MM.1S (cell line): ENCODE measurements at regions not wholly inside any gene's neighbourhood (a gene's known extent, or its start where the extent isn't known, plus 50 kb on each side); places are given as distances from the start of the nearest gene placed in this dataset.

Experiments used
- DNase-seq: peaks from one replicate; pipeline ENCODE4 v3.0.0-alpha.2; 2015
- H2AFZ ChIP-seq: fragments of 300-600 bp; sonication (generic); 2 replicates; pipeline ENCODE4 v1.6.0; 2016; ENCODE audit warnings: antibody characterized with exemption, low read length
- H3F3A ChIP-seq: fragments of 300-600 bp; sonication (generic); 2 replicates; pipeline ENCODE4 v1.6.1; 2016; ENCODE audit warnings: mild to moderate bottlenecking, antibody characterized with exemption, low read length, moderate library complexity, mixed read lengths; ENCODE audit not compliant: insufficient read depth
- H3K27ac ChIP-seq: fragments of 300-600 bp; sonication (generic); 2 replicates; pipeline ENCODE4 v1.5.1; 2016; ENCODE audit warnings: mild to moderate bottlenecking, low read length
- H3K27me3 ChIP-seq: fragments of 300-600 bp; sonication (generic); replicated peaks from 2 replicates; pipeline ENCODE4 v1.6.0; 2016; ENCODE audit warnings: low read length; ENCODE audit not compliant: insufficient read depth
- H3K36me3 ChIP-seq: fragments of 300-600 bp; sonication (generic); replicated peaks from 2 replicates; pipeline ENCODE4 v1.6.1; 2016; ENCODE audit warnings: mild to moderate bottlenecking, low read length, mixed read lengths; ENCODE audit not compliant: insufficient read depth
- H3K4me1 ChIP-seq: fragments of 300-600 bp; sonication (generic); 2 replicates; pipeline ENCODE4 v1.6.1; 2016; ENCODE audit warnings: low read length, mixed read lengths
- H3K4me2 ChIP-seq: fragments of 300-600 bp; sonication (generic); 2 replicates; pipeline ENCODE4 v1.6.0; 2016; ENCODE audit warnings: low read depth, low read length
- H3K4me3 ChIP-seq: fragments of 300-600 bp; sonication (generic); 2 replicates; pipeline ENCODE4 v1.5.1; 2016; ENCODE audit warnings: low read length, mixed read lengths
- H3K79me2 ChIP-seq: fragments of 300-600 bp; sonication (generic); 2 replicates; pipeline ENCODE4 v1.6.1; 2016; ENCODE audit warnings: mixed run types, low read length, mixed read lengths
- H3K9ac ChIP-seq: fragments of 300-600 bp; sonication (generic); 2 replicates; pipeline ENCODE4 v1.6.1; 2016; ENCODE audit warnings: low read length, mixed read lengths
- H3K9me2 ChIP-seq: fragments of 300-600 bp; sonication (generic); replicated peaks from 2 replicates; pipeline ENCODE4 v1.6.1; 2016; ENCODE audit warnings: mild to moderate bottlenecking, low read length, mixed read lengths; ENCODE audit not compliant: insufficient read depth
- H3K9me3 ChIP-seq: fragments of 300-600 bp; sonication (generic); replicated peaks from 2 replicates; pipeline ENCODE4 v1.6.1; 2016; ENCODE audit warnings: mild to moderate bottlenecking, low read length, mixed read lengths; ENCODE audit not compliant: insufficient read depth
- H4K20me1 ChIP-seq: fragments of 300-600 bp; sonication (generic); 2 replicates; pipeline ENCODE4 v1.6.1; 2016; ENCODE audit warnings: mild to moderate bottlenecking, low read length, moderate library complexity, mixed read lengths; ENCODE audit not compliant: insufficient read depth
- EZH2 ChIP-seq: fragments of 300-600 bp; sonication (generic); optimal IDR thresholded peaks from 2 replicates; pipeline ENCODE3; 2017; ENCODE audit warnings: low read depth, mild to moderate bottlenecking, antibody characterized with exemption, low read length, mixed read lengths
- EZH2phosphoT487 ChIP-seq: fragments of 300-600 bp; sonication (generic); IDR thresholded peaks from 2 replicates; pipeline ENCODE4 v1.6.1; 2018; ENCODE audit warnings: antibody characterized with exemption, low read length
- TF ChIP-seq, protein P1 (sequence below): fragments of 300-600 bp; sonication (generic); IDR thresholded peaks from 2 replicates; pipeline ENCODE4 v1.5.1; 2016; ENCODE audit warnings: antibody characterized with exemption, low read length, mixed read lengths

DNA sequence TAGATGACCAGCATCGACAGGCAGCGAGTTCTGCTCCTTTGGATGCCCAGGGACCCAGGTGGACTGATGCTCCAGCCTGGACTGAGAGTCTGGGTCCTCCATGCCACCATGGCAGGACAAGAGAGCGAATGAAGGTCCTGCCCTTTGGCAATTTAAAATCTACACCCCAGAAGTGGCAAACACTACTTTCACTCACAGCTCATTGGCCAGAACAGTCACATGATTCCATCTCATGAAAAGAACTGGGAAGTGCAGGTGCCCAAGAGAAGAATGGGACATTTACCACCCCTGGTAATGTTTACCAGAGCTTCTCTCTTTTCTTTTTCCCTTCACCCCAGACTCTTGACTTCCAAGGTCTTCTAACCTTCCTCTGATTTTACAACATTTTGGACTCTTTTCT lies 87.8 kb upstream of the SLCO3A1 start:
- no peaks in the 10 kb centered on the region for H3K27me3 ChIP-seq
- H3K9me3 ChIP-seq = no peaks in the 10 kb centered on the region; the same call in 1 of the 2 replicates
- no peak for TF ChIP-seq EZH2
- H3K4me2 ChIP-seq = no peak overlapping the region
- H4K20me1 ChIP-seq = no peaks in the 10 kb centered on the region
- no peak overlapping the region for H3K9ac ChIP-seq
- H3K9me2 ChIP-seq = no peaks in the 10 kb centered on the region
- no peaks in the 10 kb centered on the region for H3K4me1 ChIP-seq
- no peaks in the 10 kb centered on the region for H3K79me2 ChIP-seq
- no peak for DNase-seq
- H3K27ac ChIP-seq = no peak overlapping the region
- no peak overlapping the region for H3K4me3 ChIP-seq
- H3F3A ChIP-seq = no peaks in the 10 kb centered on the region
- no peaks in the 10 kb centered on the region for H3K36me3 ChIP-seq
- H2AFZ ChIP-seq = no peak overlapping the region

DNA sequence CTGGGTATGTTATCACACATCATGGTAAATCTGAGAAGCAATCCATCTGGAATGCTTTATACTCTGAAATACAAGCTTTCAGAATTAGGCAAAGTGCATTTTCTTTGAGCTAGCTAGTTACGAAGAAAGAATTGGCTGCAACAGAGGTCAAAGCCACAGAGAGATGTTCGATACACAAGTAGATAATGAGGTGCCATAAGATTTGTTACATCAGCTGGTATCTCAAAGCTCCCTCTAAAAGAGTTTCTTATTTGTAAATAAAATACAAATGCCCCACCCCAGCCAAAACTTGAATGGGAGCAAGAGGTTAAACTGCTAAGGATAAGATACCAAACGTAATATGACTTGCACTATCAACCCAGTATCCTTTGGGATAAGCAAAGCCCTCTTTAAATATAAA lies 84.0 kb upstream of the SLCO3A1 start:
- Histone ChIP-seq H3K4me1 (no peaks in the 10 kb centered on the region), H3K4me2 (no peak overlapping the region), H3K4me3 (no peak overlapping the region), H3K27ac (no peak overlapping the region), H3K9me2 (no peaks in the 10 kb centered on the region), H3F3A (no peaks in the 10 kb centered on the region), H4K20me1 (no peaks in the 10 kb centered on the region), H3K27me3 (no peaks in the 10 kb centered on the region), H3K79me2 (no peaks in the 10 kb centered on the region), H3K36me3 (no peaks in the 10 kb centered on the region), H3K9ac (no peak overlapping the region), H2AFZ (no peak overlapping the region), H3K9me3 (no peaks in the 10 kb centered on the region; the same call in 1 of the 2 replicates)
- no peak for DNase-seq
- TF ChIP-seq EZH2 (no peak), EZH2phosphoT487 (no peak)
- TF ChIP-seq, protein P1, sequence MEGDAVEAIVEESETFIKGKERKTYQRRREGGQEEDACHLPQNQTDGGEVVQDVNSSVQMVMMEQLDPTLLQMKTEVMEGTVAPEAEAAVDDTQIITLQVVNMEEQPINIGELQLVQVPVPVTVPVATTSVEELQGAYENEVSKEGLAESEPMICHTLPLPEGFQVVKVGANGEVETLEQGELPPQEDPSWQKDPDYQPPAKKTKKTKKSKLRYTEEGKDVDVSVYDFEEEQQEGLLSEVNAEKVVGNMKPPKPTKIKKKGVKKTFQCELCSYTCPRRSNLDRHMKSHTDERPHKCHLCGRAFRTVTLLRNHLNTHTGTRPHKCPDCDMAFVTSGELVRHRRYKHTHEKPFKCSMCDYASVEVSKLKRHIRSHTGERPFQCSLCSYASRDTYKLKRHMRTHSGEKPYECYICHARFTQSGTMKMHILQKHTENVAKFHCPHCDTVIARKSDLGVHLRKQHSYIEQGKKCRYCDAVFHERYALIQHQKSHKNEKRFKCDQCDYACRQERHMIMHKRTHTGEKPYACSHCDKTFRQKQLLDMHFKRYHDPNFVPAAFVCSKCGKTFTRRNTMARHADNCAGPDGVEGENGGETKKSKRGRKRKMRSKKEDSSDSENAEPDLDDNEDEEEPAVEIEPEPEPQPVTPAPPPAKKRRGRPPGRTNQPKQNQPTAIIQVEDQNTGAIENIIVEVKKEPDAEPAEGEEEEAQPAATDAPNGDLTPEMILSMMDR = no peak

DNA sequence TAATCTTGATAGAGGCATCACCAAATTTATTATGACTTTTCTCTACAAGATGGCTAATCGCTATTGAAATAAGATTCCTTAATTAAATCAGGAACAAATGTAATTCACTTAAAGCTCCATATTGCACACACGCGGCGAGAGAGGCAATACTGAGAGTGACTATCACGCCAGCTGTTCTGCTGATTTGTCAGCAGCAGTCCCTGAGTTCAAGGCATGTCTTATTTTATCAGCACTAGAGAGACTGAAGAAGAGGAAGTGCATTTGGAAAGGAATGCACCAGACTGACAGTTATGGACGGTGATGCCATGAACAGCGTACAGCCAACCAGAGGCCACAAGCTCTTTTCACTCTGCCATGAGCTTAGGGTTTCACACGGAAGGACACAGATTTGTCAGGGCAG lies 83.6 kb upstream of the SLCO3A1 start:
- no peaks in the 10 kb centered on the region for H3K27me3 ChIP-seq
- TF ChIP-seq EZH2 = no peak
- H3K4me3 ChIP-seq = no peak overlapping the region
- H3F3A ChIP-seq = no peaks in the 10 kb centered on the region
- no peak overlapping the region for H2AFZ ChIP-seq
- H3K36me3 ChIP-seq = no peaks in the 10 kb centered on the region
- no peaks in the 10 kb centered on the region for H4K20me1 ChIP-seq
- DNase-seq = no peak
- no peaks in the 10 kb centered on the region; the same call in 1 of the 2 replicates for H3K9me3 ChIP-seq
- no peak overlapping the region for H3K4me2 ChIP-seq
- H3K9me2 ChIP-seq = no peaks in the 10 kb centered on the region
- H3K4me1 ChIP-seq = no peaks in the 10 kb centered on the region
- H3K79me2 ChIP-seq = no peaks in the 10 kb centered on the region
- H3K27ac ChIP-seq = no peak overlapping the region
- no peak overlapping the region for H3K9ac ChIP-seq

DNA sequence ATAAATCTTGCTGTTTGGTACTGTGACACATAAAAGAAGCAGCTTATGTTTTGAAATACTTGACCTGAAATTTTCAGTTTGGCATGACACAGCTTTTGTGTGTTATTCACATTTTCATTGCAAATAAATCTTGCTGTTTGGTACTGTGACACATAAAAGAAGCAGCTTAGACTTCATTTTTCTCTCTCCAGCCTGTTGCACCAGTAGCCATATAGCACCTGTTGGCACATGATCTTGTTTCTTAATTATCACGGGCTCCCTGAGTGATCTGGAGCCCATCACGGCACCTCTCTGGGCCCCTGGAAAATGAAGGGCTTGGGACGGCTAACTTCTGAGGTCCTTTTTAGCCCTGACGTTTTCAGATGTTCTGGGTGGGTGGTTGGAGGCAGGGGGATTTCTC lies 77.4 kb upstream of the SLCO3A1 start:
- H3K4me3 ChIP-seq = no peak overlapping the region
- TF ChIP-seq EZH2phosphoT487 (no peak), EZH2 (no peak)
- TF ChIP-seq, protein P1 = no peak
- no peaks in the 10 kb centered on the region for H3K4me1 ChIP-seq
- H4K20me1 ChIP-seq = no peaks in the 10 kb centered on the region
- H3K79me2 ChIP-seq = no peaks in the 10 kb centered on the region
- no peaks in the 10 kb centered on the region for H3K9me3 ChIP-seq
- H3K4me2 ChIP-seq = no peak overlapping the region
- H3F3A ChIP-seq = no peaks in the 10 kb centered on the region
- H3K27me3 ChIP-seq = no peaks in the 10 kb centered on the region
- no peaks in the 10 kb centered on the region for H3K9me2 ChIP-seq
- no peak for DNase-seq
- no peak overlapping the region for H3K27ac ChIP-seq
- H3K9ac ChIP-seq = no peak overlapping the region
- H3K36me3 ChIP-seq = no peaks in the 10 kb centered on the region
- no peak overlapping the region for H2AFZ ChIP-seq
